OCI-LY3 (cell line): ENCODE measurements at regions not wholly inside any gene's neighbourhood (a gene's known extent, or its start where the extent isn't known, plus 50 kb on each side); places are given as distances from the start of the nearest gene placed in this dataset.

Source experiments
- EZH2phosphoT487 ChIP-seq: fragments of 200-600 bp; shearing (Covaris generic); IDR thresholded peaks from 2 replicates; pipeline ENCODE4 v1.6.1; 2018; ENCODE audit warnings: antibody characterized with exemption, mixed run types, low read depth
- TF ChIP-seq, protein P1 (sequence below): fragments of 200-600, 300-600 bp; sonication (generic); IDR thresholded peaks from 2 replicates; pipeline ENCODE4 v1.5.1; 2014; ENCODE audit warnings: antibody characterized with exemption, low read length, low read depth

DNA sequence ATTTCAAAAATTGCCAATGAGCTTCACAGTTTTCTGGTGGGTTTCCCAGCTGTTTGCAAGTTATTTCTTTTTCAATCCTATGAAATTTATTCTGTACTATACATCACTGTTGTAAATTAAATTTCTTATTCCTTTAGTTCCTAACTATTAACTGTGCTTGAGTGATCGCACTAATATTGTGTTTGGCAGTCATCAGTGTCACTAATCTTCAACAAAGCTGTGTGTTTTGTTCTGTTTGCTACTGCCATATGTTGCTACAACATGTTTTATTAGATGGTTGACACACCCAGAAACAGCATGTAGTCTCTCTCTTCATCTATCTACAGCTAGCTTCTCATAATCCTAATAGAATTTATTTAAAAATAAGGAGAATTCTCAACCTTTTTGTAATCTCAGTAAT, 453.6 kb upstream of the PRR20A start:
- TF ChIP-seq, protein P1, sequence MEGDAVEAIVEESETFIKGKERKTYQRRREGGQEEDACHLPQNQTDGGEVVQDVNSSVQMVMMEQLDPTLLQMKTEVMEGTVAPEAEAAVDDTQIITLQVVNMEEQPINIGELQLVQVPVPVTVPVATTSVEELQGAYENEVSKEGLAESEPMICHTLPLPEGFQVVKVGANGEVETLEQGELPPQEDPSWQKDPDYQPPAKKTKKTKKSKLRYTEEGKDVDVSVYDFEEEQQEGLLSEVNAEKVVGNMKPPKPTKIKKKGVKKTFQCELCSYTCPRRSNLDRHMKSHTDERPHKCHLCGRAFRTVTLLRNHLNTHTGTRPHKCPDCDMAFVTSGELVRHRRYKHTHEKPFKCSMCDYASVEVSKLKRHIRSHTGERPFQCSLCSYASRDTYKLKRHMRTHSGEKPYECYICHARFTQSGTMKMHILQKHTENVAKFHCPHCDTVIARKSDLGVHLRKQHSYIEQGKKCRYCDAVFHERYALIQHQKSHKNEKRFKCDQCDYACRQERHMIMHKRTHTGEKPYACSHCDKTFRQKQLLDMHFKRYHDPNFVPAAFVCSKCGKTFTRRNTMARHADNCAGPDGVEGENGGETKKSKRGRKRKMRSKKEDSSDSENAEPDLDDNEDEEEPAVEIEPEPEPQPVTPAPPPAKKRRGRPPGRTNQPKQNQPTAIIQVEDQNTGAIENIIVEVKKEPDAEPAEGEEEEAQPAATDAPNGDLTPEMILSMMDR, result no peak
- no peak for TF ChIP-seq EZH2phosphoT487
